T-helper 1 cell (primary cell): ENCODE measurements at regions not wholly inside any gene's neighbourhood (a gene's known extent, or its start where the extent isn't known, plus 50 kb on each side); places are given as distances from the start of the nearest gene placed in this dataset.
"Not testable (repeated sequence)": the region's sequence is repeated elsewhere in the genome, so short reads cannot be mapped to it uniquely, and the experiment has no call there.

ENCODE experiments used
- DNase-seq, 5 donors: peaks; one replicate each; pipeline ENCODE4 v3.0.0-alpha.2; 2012 to 2020

DNA sequence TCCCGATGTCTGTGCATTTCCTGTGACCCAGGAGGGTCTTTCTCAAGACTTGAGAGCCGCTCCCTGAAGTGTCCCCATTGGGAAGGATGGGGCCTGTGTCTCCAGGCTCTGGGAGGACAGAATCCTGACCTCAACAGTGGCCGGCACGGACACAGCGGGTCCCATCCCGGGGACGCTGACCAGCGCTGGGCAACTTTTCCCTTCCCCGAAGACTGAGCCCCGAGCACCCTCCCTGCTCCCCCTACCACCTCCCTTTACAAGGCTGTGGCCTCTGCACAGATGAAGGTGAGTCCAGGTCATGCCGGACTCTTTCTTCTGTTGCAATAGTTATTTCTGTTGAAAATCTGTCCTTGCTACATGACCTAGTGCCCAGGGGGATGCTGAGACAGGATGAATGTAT is 135.7 kb downstream of the TMEM121 start:
- not testable (repeated sequence) for DNase-seq

DNA sequence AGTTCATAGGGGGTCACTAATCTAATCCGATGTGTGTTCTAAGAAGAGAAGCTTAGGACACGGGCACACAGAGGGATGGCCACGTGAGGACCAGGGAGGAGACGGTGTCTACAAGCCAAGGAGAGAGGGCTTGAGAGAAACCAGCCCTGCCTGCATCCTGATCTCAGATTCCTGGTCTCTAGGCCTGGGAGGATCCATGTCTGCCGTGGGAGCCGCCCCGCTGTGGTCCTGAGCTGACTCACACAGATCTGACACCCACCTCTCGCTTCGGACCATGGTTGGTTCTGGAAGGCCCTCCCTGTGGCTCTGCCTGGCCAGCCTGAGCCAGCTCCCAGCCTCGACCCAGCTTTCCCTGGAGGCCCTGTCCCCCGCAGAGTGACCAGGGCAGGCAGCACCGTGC is 136.2 kb downstream of the TMEM121 start:
- DNase-seq, result not testable (repeated sequence)

GRCh38 chr14:105663323-105663722 is 136.9 kb downstream of the TMEM121 start:
- not testable (repeated sequence) for DNase-seq

DNA sequence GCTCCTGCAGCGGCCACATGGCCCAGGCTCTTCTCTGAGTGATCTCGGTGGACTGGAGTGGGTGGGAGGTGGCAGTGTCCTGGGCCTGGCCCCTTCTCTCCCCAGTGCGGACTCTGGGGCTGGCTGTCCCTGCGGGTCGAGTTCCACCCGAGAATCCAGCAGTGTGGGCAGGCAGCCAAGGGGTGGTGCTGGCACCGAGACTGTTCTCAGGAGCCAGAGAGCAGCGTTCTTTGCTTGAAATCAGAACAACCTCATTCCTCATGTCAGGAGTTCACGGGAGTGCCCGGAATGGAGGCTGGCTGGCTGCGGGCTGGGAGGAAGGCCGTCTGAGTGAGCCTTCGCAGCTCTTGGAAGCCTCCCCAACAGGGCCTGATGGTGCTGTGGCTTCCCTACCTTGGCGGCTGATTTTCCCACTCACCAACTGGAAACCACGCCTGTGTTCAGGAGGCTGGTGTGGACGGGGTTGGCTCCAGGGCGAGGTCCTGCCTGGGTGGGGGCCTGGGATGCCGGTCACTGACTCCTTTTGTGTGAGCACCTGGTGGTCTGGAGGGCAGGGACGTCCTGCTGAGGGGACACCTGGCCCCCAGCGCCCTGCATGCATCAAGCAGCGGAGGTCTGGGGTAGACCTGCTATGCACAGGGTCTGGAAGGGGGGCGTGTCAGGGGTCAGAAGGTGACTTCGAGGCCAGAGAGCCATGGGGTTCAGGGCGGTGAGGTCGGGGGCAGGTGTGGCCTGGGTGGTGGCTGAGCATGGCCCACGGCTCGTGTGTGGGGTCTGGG is 137.6 kb downstream of the TMEM121 start:
- not testable (repeated sequence) for DNase-seq

DNA sequence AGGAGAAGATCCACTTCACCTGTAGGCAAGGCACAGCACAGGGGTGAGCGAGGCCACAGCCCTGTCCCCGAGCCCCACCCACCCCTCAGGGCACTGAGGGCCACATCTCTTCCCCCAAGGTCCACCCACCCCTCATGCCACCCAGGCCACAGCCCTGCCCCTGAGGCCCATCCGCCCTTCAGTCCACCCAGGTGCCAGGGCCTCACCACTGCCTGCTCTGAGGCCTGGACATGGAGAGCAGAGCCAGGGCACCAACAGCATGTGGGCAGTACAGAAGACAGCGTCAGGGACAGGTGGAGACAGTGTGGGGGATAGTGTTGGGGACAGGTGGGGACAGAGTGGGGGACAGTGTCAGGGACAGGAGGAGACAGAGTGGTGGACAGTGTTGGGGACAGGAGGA is 138.3 kb downstream of the TMEM121 start:
- DNase-seq, result no peak

DNA sequence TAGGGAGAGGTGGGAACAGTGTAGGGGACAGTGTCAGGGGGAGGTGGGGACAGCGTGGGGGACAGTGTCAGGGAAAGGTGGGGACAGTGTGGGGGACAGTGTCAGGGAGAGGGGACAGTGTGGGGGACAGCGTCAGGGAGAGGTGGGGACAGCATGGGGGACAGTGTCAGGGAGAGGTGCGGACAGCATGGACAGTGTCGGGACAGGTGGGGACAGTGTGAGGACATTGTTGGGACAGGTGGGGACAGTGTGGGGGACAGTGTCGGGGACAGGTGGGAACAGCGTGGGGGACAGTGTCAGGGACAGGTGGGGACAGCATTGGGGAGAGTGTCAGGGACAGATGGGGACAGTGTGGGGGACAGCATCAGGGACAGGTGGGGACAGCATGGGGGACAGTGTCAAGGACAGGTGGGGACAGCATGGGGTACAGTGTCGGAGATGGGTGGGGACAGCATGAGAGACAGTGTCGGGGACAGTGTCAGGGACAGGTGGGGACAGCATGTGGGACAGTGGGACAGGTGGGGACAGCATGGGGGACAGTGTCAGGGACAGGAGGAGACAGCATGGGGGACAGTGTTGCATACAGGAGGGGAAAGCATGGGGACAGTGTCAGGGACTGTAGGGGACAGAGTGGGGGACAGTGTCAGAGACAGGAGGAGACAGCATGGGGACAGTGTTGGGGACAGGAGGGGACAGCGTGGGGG is 139.0 kb downstream of the TMEM121 start:
- no peak for DNase-seq

GRCh38 chr14:105665951-105666277 is 139.5 kb downstream of the TMEM121 start:
- no peak for DNase-seq

GRCh38 chr14:105666420-105666819 is 140.0 kb downstream of the TMEM121 start:
- DNase-seq, result no peak

DNA sequence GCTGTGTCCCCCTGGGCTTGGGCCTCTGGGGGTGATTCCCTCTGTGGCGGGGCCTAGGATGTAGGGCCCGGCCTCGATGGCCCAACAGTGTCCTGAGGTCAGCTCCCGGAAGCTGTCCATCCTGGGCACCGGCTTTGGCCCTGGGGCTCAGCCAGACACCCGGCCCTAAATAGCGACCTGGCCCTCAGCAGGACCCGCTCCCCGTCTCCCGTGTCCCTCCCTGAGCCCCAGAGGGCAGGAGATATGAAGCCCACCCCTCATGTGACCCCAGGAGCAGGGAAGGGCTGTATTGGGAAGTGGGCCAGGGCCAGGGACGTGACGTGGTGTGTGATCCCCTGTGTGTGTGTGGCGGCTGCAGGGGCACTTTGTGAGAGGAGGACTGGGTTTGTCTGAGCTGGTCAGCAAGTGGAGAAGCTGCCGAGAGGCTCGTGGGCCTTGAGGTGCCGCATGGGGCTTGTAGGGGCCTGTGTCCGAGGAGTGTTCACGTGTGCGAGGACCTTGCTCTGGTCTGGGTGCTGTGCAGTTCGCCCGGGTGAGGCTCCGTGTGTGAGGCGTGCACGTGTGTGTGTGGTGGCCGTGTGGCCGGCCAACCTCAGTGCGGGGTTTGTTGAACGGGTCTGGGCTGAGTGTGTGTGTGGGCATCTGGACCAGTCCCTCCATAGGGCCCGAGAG is 140.7 kb downstream of the TMEM121 start:
- not testable (repeated sequence) for DNase-seq

DNA sequence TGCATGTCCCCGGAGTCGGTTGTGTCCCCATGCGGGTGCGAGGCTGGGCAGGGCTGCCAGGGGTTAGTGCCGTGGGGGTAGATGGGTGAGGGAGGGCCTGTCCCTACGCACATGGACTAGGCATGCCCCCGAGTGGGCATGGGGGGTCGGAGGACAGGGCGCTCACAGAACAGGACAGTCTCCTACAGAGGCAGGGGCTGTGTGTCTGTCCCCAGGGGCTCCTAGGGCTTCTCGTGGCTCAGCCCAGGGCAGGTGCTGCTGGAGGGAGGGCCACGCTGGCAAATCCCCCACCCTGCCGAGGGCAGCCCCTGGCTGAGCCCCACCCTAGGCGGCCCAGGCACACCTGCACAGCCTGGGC is 141.3 kb downstream of the TMEM121 start:
- DNase-seq, result not testable (repeated sequence)

DNA sequence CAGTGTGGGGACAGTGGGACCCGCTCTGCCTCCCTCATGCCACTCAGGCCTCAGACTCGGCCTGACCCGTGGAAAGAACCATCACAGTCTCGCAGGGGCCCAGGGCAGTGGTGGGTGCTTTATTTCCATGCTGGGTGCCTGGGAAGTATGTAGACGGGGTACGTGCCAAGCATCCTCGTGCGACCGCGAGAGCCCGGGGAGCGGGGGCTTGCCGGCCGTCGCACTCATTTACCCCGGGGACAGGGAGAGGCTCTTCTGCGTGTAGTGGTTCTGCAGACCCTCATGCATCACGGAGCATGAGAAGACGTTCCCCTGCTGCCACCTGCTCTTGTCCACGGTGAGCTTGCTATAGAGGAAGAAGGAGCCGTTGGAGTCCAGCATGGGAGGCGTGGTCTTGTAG is 141.6 kb downstream of the TMEM121 start:
- DNase-seq, result not testable (repeated sequence)

GRCh38 chr14:105668471-105669230 is 142.3 kb downstream of the TMEM121 start:
- not testable (repeated sequence) for DNase-seq

DNA sequence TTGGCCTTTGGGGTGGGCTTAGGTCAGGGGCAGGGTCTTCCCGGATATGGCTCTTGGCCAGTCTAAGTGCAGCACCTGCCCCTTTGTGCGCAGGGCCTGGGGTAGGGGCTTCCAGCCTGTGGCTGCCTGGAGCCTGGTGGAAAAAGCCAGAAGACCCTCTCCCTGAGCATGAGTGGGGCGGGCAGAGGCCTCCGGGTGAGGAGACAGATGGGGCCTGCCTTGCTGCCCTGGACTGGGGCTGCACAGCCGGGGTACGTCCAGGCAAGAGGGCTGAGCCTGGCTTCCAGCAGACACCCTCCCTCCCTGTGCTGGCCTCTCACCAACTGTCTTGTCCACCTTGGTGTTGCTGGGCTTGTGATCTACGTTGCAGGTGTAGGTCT is 142.8 kb downstream of the TMEM121 start:
- DNase-seq, result not testable (repeated sequence)

DNA sequence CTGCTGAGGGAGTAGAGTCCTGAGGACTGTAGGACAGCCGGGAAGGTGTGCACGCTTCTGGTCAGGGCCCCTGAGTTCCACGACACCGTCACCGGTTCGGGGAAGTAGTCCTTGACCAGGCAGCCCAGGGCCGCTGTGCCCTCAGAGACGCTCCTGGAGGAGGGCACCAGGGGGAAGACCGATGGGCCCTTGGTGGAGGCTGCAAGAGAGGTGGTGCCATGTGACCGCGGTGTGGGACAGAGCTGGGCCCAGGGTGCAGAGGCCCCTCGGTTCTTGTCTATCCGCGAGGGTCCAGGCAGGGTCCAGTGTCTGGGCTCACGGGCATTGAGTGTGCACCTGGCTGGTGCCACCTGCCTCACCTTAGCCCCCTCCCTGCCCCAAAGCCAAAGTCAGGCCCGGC is 143.3 kb downstream of the TMEM121 start:
- DNase-seq, result not testable (repeated sequence)

DNA sequence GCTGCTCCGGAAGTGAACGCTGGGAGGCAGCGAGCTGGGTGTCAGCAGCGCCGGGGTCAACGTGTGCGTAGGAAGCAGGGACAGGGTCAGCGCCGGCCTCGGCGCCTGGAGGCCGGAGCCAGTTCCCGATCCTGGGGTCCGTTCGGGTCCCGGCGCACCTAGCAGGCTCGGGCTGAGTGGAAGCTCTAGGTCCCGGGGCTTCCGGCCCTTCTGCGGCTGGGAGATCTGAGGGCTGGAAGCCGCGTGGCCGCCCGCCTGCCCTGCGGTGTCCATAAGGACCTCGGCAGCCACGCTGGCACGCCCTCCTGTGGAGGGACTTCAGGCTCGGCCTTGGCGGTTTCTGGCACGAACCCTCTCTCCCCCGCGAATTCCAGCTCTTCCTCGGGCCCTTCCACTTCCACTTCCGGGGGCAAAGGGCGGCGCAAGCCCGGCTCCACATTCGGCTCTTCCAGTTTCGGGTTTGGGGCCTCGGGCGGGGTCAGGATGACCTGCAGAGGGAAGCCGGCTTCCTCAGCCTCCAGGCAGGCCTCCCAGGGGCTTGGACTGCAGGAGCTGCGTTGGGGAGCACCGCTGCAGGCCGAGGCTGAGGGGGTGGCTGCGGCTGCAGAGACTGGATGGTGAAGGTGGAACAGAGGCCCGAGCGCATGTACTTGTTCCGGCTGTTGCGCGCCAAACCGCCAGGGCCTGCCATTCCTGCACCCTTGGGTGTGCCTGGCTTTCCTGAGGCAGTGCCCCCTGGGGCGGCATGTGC is 146.2 kb downstream of the TMEM121 start:
- DNase-seq, result not testable (repeated sequence)

- not testable (repeated sequence) for DNase-seq
Observed at GRCh38 chr14:105675433-105675832, 149.1 kb downstream of the TMEM121 start.

GRCh38 chr14:105675905-105676670 is 149.7 kb downstream of the TMEM121 start:
- not testable (repeated sequence) for DNase-seq

- DNase-seq, result not testable (repeated sequence)
Observed at GRCh38 chr14:105678057-105678456, 151.7 kb downstream of the TMEM121 start.

DNA sequence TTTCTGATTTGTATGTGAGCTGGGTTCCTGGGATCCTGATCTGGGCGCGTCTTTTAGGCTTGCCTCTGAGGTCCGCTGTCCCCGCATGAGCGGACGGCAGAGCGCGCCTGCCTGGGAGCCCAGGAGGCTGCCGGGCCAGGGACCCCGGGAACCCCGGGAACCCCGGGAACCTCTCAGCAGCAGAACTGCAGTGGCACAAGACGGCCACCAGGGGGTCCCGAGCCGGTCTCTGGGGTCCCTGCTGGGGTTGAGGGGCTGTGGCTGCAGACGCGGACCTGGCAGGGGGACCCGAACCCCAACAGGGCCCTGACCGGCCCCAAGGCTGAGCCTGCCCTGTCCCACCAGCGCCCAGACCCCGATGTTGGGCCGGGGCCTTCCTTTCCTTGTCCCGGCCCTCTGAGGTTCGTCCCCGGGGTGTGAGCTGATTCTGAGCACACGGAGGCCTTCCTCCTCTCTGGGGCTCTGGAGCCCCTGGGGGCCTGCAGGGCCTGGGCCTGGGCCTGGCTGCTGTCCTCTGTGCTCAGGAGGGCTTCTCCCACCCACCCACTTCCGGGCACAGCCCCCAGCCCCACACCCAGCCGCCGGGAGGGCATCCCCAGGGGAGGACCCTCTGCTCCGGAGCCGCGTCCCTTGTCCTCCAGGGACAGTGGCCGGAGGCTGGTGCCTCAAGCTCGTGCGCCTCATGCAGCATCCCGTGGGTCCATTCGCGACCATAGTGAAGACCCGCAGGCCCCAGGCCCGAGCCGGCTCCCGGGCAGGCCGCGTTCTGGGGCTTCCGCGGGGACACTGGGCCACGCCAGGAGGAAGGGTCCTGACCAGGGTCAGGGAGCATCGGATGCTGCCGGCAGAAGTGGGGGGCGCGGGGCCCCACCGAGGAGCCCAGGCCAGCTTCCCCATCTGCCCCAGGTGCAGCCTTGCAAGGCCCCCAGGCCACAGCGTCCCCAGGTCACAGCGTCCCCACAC is 152.9 kb downstream of the TMEM121 start:
- DNase-seq, result not testable (repeated sequence)
